Loucy (cell line): ENCODE measurements at regions not wholly inside any gene's neighbourhood (a gene's known extent, or its start where the extent isn't known, plus 50 kb on each side); places are given as distances from the start of the nearest gene placed in this dataset.

Experiments used
- H2AFZ ChIP-seq: fragments of 200-600 bp; sonication (generic); 2 replicates; pipeline ENCODE4 v1.6.0; 2016; ENCODE audit warnings: antibody characterized with exemption, mild to moderate bottlenecking, low read length, moderate library complexity
- H3F3A ChIP-seq: fragments of 200-600 bp; 2 replicates; pipeline ENCODE4 v1.6.0; 2016; ENCODE audit warnings: antibody characterized with exemption, low read depth, mild to moderate bottlenecking
- H3K27me3 ChIP-seq: fragments of 200-600 bp; sonication (generic); 2 replicates; pipeline ENCODE4 v1.6.1; 2014; ENCODE audit warnings: low read length, mild to moderate bottlenecking; ENCODE audit not compliant: insufficient read depth, poor library complexity, severe bottlenecking
- H3K36me3 ChIP-seq: fragments of 200-600 bp; sonication (generic); 2 replicates; pipeline ENCODE4 v1.6.1; 2016; ENCODE audit warnings: low read length; ENCODE audit not compliant: insufficient read depth
- H3K4me1 ChIP-seq: fragments of 200-600 bp; sonication (generic); 2 replicates; pipeline ENCODE4 v1.5.1; 2014; ENCODE audit warnings: low read length, mild to moderate bottlenecking; ENCODE audit not compliant: insufficient read depth, poor library complexity, severe bottlenecking
- H3K4me2 ChIP-seq: fragments of 200-600 bp; sonication (generic); 2 replicates; pipeline ENCODE4 v1.6.0; 2014; ENCODE audit warnings: antibody characterized with exemption, low read length, low read depth, mild to moderate bottlenecking; ENCODE audit not compliant: poor library complexity, severe bottlenecking
- H3K4me3 ChIP-seq: fragments of 200-600 bp; sonication (generic); 2 replicates; pipeline ENCODE4 v1.5.1; 2014; ENCODE audit warnings: low read length, mild to moderate bottlenecking, mixed read lengths; ENCODE audit not compliant: poor library complexity, severe bottlenecking
- H3K79me2 ChIP-seq: fragments of 200-600 bp; sonication (generic); 2 replicates; pipeline ENCODE4 v1.6.1; 2014; ENCODE audit warnings: low read length; ENCODE audit not compliant: insufficient read depth
- H3K9ac ChIP-seq: fragments of 200-600 bp; sonication (generic); 2 replicates; pipeline ENCODE4 v1.6.0; 2014; ENCODE audit warnings: mild to moderate bottlenecking, low read depth, low read length, moderate library complexity; ENCODE audit not compliant: poor library complexity, severe bottlenecking
- H3K9me2 ChIP-seq: fragments of 200-600 bp; sonication (generic); replicated peaks from 2 replicates; pipeline ENCODE4 v1.6.1; 2016; ENCODE audit warnings: low read depth, low read length, mixed read lengths
- H3K9me3 ChIP-seq: fragments of 200-600 bp; sonication (generic); 2 replicates; pipeline ENCODE4 v1.6.1; 2014; ENCODE audit warnings: mild to moderate bottlenecking, antibody characterized with exemption, low read length, low read depth; ENCODE audit not compliant: insufficient read depth
- H4K20me1 ChIP-seq: fragments of 200-600 bp; sonication (generic); 2 replicates; pipeline ENCODE4 v1.6.0; 2014; ENCODE audit warnings: antibody characterized with exemption, low read length, mild to moderate bottlenecking; ENCODE audit not compliant: insufficient read depth, poor library complexity, severe bottlenecking
- EZH2phosphoT487 ChIP-seq: fragments of 200-600 bp; IDR thresholded peaks from 2 replicates; pipeline ENCODE4 v1.6.1; 2018; ENCODE audit warnings: antibody characterized with exemption, mild to moderate bottlenecking, moderate library complexity, borderline replicate concordance
- TF ChIP-seq, protein P1 (sequence below): fragments of 200-600 bp; sonication (generic); conservative IDR thresholded peaks from 2 replicates; pipeline ENCODE4 v1.5.1; 2014; ENCODE audit warnings: mild to moderate bottlenecking, antibody characterized with exemption, low read length

DNA sequence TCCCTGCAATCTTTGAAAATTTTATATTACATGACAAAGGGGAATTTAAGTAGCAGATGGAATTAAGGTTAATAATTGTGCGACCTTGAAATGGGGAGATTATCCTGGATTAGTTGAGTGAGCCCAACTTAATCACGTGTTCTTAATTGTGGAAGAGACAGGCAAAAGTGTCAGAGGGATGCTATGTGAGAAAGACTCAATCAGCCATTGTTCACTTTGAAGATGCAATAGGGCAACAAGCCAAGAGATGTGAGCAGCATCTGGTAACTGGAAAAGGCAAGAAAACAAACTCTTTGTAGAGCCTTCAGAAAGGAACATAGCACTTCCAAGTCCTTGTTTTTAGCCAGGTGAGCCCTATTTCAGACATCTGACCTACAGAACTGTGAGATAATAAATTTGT lies 247.7 kb downstream of the SLITRK1 start:
- Histone ChIP-seq H3K27me3 (no peaks in the 10 kb centered on the region), H3K36me3 (no peaks in the 10 kb centered on the region), H3K79me2 (no peaks in the 10 kb centered on the region), H3K4me2 (no peak overlapping the region), H4K20me1 (no peaks in the 10 kb centered on the region), H3F3A (no peaks in the 10 kb centered on the region), H3K9me2 (no peaks in the 10 kb centered on the region), H3K9me3 (no peaks in the 10 kb centered on the region), H3K4me3 (no peak overlapping the region), H2AFZ (no peak overlapping the region), H3K9ac (no peak overlapping the region), H3K4me1 (no peaks in the 10 kb centered on the region)
- no peak for TF ChIP-seq EZH2phosphoT487
- TF ChIP-seq, protein P1, sequence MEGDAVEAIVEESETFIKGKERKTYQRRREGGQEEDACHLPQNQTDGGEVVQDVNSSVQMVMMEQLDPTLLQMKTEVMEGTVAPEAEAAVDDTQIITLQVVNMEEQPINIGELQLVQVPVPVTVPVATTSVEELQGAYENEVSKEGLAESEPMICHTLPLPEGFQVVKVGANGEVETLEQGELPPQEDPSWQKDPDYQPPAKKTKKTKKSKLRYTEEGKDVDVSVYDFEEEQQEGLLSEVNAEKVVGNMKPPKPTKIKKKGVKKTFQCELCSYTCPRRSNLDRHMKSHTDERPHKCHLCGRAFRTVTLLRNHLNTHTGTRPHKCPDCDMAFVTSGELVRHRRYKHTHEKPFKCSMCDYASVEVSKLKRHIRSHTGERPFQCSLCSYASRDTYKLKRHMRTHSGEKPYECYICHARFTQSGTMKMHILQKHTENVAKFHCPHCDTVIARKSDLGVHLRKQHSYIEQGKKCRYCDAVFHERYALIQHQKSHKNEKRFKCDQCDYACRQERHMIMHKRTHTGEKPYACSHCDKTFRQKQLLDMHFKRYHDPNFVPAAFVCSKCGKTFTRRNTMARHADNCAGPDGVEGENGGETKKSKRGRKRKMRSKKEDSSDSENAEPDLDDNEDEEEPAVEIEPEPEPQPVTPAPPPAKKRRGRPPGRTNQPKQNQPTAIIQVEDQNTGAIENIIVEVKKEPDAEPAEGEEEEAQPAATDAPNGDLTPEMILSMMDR: no peak

DNA sequence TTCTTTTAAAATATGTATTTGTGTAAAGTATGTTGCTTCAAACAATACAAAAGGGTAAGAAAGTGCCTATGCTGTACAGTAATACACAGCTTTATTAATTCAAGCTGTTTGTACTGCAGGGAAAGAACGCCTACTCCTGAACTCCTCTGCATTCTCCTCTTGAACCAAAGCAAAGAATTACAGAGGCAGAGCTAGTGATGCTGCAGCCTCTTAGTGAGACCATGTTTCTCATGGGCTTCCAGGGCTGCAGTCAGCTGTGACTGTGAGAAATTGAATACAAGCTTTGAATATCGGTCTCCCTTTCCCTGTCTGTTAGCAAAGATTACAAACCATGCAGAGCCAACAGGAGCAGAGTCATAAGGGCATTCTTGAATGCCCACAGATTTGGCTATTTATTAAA lies 248.5 kb downstream of the SLITRK1 start:
- H3F3A ChIP-seq: no peaks in the 10 kb centered on the region
- no peak overlapping the region for H3K4me3 ChIP-seq
- no peaks in the 10 kb centered on the region for H3K4me1 ChIP-seq
- no peaks in the 10 kb centered on the region for H3K9me2 ChIP-seq
- no peak overlapping the region for H2AFZ ChIP-seq
- H3K27me3 ChIP-seq: no peaks in the 10 kb centered on the region
- H4K20me1 ChIP-seq: no peaks in the 10 kb centered on the region
- H3K36me3 ChIP-seq: no peaks in the 10 kb centered on the region
- no peaks in the 10 kb centered on the region for H3K79me2 ChIP-seq
- H3K4me2 ChIP-seq: no peak overlapping the region
- TF ChIP-seq, protein P1: no peak
- no peak for TF ChIP-seq EZH2phosphoT487
- H3K9me3 ChIP-seq: no peaks in the 10 kb centered on the region
- H3K9ac ChIP-seq: no peak overlapping the region

DNA sequence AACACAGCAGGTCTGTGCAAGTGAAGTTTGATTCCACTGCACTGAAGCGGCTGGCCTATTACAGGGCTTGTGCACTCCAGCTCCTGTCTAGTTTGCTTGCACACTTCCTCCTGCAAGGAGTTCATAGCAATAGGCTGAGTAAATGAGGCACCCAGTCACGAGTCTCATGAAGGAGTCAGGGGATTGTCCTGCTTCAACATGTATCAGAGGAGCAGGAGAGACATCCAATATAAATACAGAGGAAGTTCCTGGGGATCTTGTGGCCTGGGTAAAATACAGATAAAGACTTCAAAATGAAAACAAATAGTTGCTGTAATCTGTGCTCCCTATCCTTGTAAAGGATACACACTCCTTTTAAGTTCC lies 259.9 kb downstream of the SLITRK1 start:
- Histone ChIP-seq H3K9me2 (no peaks in the 10 kb centered on the region), H4K20me1 (no peaks in the 10 kb centered on the region), H3K27me3 (no peaks in the 10 kb centered on the region), H3K79me2 (no peaks in the 10 kb centered on the region), H3K9me3 (no peaks in the 10 kb centered on the region), H3K4me3 (no peak overlapping the region), H3K9ac (no peak overlapping the region), H2AFZ (no peak overlapping the region), H3K4me1 (no peaks in the 10 kb centered on the region), H3F3A (no peaks in the 10 kb centered on the region), H3K36me3 (no peaks in the 10 kb centered on the region), H3K4me2 (no peak overlapping the region)
- TF ChIP-seq, protein P1: no peak
- TF ChIP-seq EZH2phosphoT487: no peak
